Spleen (tissue), 7 donors: ENCODE measurements at regions not wholly inside any gene's neighbourhood (a gene's known extent, or its start where the extent isn't known, plus 50 kb on each side); places are given as distances from the start of the nearest gene placed in this dataset.

Experiments used
- POLR2A ChIP-seq, 3 donors: fragments of 450-650 bp; IDR thresholded peaks; one replicate each; pipeline ENCODE4 v1.5.1; 2017; ENCODE audit warnings: antibody characterized with exemption in 3 of 3, mild to moderate bottlenecking in 1 of 3
- TF ChIP-seq, protein P1 (sequence below), 11 experiments: fragments of 200-600 bp in 7 of 11; fragments of 450-650 bp in 4 of 11; sonication (generic) in 4 of 11; IDR thresholded peaks in 8 of 11; conservative IDR thresholded peaks in 3 of 11; 1 replicate in 7 of 11; 2 replicates in 4 of 11; pipeline versions ENCODE4 v1.4.0 to v1.8.0; 2016 to 2021; ENCODE audit warnings: antibody characterized with exemption in 11 of 11, inconsistent platforms in 4 of 11, mild to moderate bottlenecking in 1 of 11
- donor health status: DM: no; HTN: no; CAD: no; lungs with moderate emphysema.
- donor health status: DM: no; HTN: no; CAD: no.
- donor health status: DM: no; HTN: no; CAD: no.

GRCh38 chr9:75231167-75231566 is 142.9 kb downstream of the OSTF1 start:
- TF ChIP-seq, protein P1, sequence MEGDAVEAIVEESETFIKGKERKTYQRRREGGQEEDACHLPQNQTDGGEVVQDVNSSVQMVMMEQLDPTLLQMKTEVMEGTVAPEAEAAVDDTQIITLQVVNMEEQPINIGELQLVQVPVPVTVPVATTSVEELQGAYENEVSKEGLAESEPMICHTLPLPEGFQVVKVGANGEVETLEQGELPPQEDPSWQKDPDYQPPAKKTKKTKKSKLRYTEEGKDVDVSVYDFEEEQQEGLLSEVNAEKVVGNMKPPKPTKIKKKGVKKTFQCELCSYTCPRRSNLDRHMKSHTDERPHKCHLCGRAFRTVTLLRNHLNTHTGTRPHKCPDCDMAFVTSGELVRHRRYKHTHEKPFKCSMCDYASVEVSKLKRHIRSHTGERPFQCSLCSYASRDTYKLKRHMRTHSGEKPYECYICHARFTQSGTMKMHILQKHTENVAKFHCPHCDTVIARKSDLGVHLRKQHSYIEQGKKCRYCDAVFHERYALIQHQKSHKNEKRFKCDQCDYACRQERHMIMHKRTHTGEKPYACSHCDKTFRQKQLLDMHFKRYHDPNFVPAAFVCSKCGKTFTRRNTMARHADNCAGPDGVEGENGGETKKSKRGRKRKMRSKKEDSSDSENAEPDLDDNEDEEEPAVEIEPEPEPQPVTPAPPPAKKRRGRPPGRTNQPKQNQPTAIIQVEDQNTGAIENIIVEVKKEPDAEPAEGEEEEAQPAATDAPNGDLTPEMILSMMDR (IDR thresholded peaks at IDR 0.05 in 8 of 11, conservative IDR thresholded peaks at IDR 0.05 in 3 of 11): no peak
- TF ChIP-seq POLR2A (IDR thresholded peaks at IDR 0.05): no peak
